PC-9 (cell line): ENCODE measurements at regions not wholly inside any gene's neighbourhood (a gene's known extent, or its start where the extent isn't known, plus 50 kb on each side); places are given as distances from the start of the nearest gene placed in this dataset.

Source experiments
- BruUV-seq: library from RNA; stranded (reverse); fragments of 400-500 nt; replicated peaks from 2 replicates; lab custom pipeline; 2021; lab: Mats Ljungman, UMichigan
- CTCF ChIA-PET: fragments of 300-600 bp; sonication (Branson Sonifier 250); formaldehyde crosslinking; loops from one replicate; lab custom pipeline; 2022; ENCODE audit warnings: antibody characterized with exemption; lab: Charles Lee
- POLR2A ChIA-PET: fragments of 300-600 bp; sonication (Branson Sonifier 250); formaldehyde crosslinking; loops from one replicate; lab custom pipeline; 2022; ENCODE audit warnings: antibody characterized with exemption; ENCODE audit not compliant: unreplicated experiment; lab: Charles Lee
- DNase-seq, 2 experiments: peaks; one replicate each; pipeline versions ENCODE4 v3.0.0 to v3.0.0-alpha.2; 2015 to 2022; ENCODE audit warnings: mixed read lengths in 1 of 2
- H2AFZ ChIP-seq: fragments of 200-600 bp; sonication (generic); 2 replicates; pipeline ENCODE4 v1.8.1; 2017; ENCODE audit warnings: antibody characterized with exemption
- H3F3A ChIP-seq: fragments of 200-600 bp; sonication (generic); 2 replicates; pipeline ENCODE4 v1.8.1; 2017; ENCODE audit warnings: antibody characterized with exemption, mild to moderate bottlenecking, low read depth; ENCODE audit not compliant: insufficient read depth
- H3K27ac ChIP-seq: fragments of 200-600 bp; sonication (generic); 2 replicates; pipeline ENCODE4 v1.6.1; 2016; ENCODE audit warnings: mixed run types
- H3K27me3 ChIP-seq: fragments of 200-600 bp; sonication (generic); 2 replicates; pipeline ENCODE4 v1.6.1; 2016; ENCODE audit warnings: low read depth, mixed run types; ENCODE audit not compliant: insufficient read depth
- H3K36me3 ChIP-seq: fragments of 200-600 bp; sonication (generic); 2 replicates; pipeline ENCODE4 v1.6.1; 2016; ENCODE audit warnings: low read depth, mixed run types
- H3K4me1 ChIP-seq: fragments of 200-600 bp; sonication (generic); replicated peaks from 2 replicates; pipeline ENCODE4 v1.6.1; 2016; ENCODE audit warnings: mixed run types; ENCODE audit not compliant: insufficient read depth
- H3K4me2 ChIP-seq: fragments of 200-600 bp; sonication (generic); 2 replicates; pipeline ENCODE4 v1.6.1; 2017; ENCODE audit warnings: mixed run types
- H3K4me3 ChIP-seq: fragments of 200-600 bp; sonication (generic); 2 replicates; pipeline ENCODE4 v1.6.1; 2016; ENCODE audit warnings: mixed run types
- H3K79me2 ChIP-seq: fragments of 200-600 bp; sonication (generic); 2 replicates; pipeline ENCODE4 v1.6.1; 2017; ENCODE audit warnings: low read depth, mixed run types
- H3K9me2 ChIP-seq: fragments of 200-600 bp; sonication (generic); 2 replicates; pipeline ENCODE4 v1.8.1; 2017; ENCODE audit warnings: mild to moderate bottlenecking; ENCODE audit not compliant: insufficient read depth
- H3K9me3 ChIP-seq: fragments of 200-600 bp; sonication (generic); 2 replicates; pipeline ENCODE4 v1.8.1; 2016; ENCODE audit warnings: low read depth; ENCODE audit not compliant: insufficient read depth
- H4K20me1 ChIP-seq: fragments of 200-600 bp; sonication (generic); 2 replicates; pipeline ENCODE4 v1.8.1; 2017; ENCODE audit not compliant: insufficient read depth
- CTCF ChIP-seq: fragments of 200-600 bp; sonication (generic); conservative IDR thresholded peaks from 2 replicates; pipeline ENCODE4 v1.6.1; 2017; ENCODE audit warnings: mixed run types, antibody characterized with exemption, mild to moderate bottlenecking, moderate library complexity
- EZH2 ChIP-seq: fragments of 200-600 bp; sonication (generic); IDR thresholded peaks from 2 replicates; pipeline ENCODE4 v1.8.0; 2017; ENCODE audit warnings: antibody characterized with exemption, low read depth
- intact Hi-C: fragments of 100-400 bp; cut with micrococcal nuclease; formaldehyde crosslinking; loops from one replicate; pipeline ENCODE4 v1.10.0; 2022; ENCODE audit not compliant: unreplicated experiment

- Histone ChIP-seq H3K9me2 (no peaks in the 10 kb centered on the region), H3K9me3 (no peaks in the 10 kb centered on the region), H4K20me1 (no peaks in the 10 kb centered on the region), H3F3A (no peaks in the 10 kb centered on the region), H3K27ac (no peak overlapping the region), H3K4me1 (no peaks in the 10 kb centered on the region), H3K36me3 (no peaks in the 10 kb centered on the region), H3K27me3 (no peaks in the 10 kb centered on the region), H3K4me3 (no peak overlapping the region), H3K79me2 (no peaks in the 10 kb centered on the region), H2AFZ (no peak overlapping the region), H3K4me2 (no peak overlapping the region)
- TF ChIP-seq CTCF (no peak), EZH2 (no peak)
- intact Hi-C loops: no loop called here
- CTCF ChIA-PET: no interaction called here
- POLR2A ChIA-PET: no interaction called here
- no TSS peak for BruUV-seq
- no peak for DNase-seq
These were observed 150.6 kb downstream of the CCDC59 start for GRCh38 chr12:82207556-82207955.

- H3K27ac ChIP-seq: no peak overlapping the region
- H2AFZ ChIP-seq: no peak overlapping the region
- CTCF ChIA-PET: no interaction called here
These were observed 155.1 kb downstream of the CCDC59 start for GRCh38 chr12:82203086-82203485.

GRCh38 chr12:82187595-82187994 is 170.6 kb downstream of the CCDC59 start:
- no peaks in the 10 kb centered on the region; the same call in 1 of the 2 replicates for H3K9me2 ChIP-seq
- H3K27me3 ChIP-seq: no peaks in the 10 kb centered on the region
- H3K27ac ChIP-seq: no peak overlapping the region
- no peaks in the 10 kb centered on the region for H3F3A ChIP-seq
- no peaks in the 10 kb centered on the region for H3K9me3 ChIP-seq
- H3K4me1 ChIP-seq: no peaks in the 10 kb centered on the region
- H3K79me2 ChIP-seq: no peaks in the 10 kb centered on the region
- intact Hi-C loops: no loop called here
- H4K20me1 ChIP-seq: no peaks in the 10 kb centered on the region
- DNase-seq: no peak
- TF ChIP-seq EZH2 (no peak), CTCF (no peak)
- ChIA-PET CTCF (no interaction called here), POLR2A (no interaction called here)
- H3K4me3 ChIP-seq: no peak overlapping the region
- no peak overlapping the region for H3K4me2 ChIP-seq
- no peak overlapping the region for H2AFZ ChIP-seq
- H3K36me3 ChIP-seq: no peaks in the 10 kb centered on the region
- BruUV-seq: no TSS peak

More at GRCh38 chr12:82203086-82203485, 155.1 kb downstream of the CCDC59 start:
- Histone ChIP-seq H3K9me2 (no peaks in the 10 kb centered on the region), H3K4me1 (no peaks in the 10 kb centered on the region), H3K4me3 (no peak overlapping the region), H3K4me2 (no peak overlapping the region), H3F3A (no peaks in the 10 kb centered on the region), H3K36me3 (no peaks in the 10 kb centered on the region), H3K9me3 (no peaks in the 10 kb centered on the region), H3K79me2 (no peaks in the 10 kb centered on the region), H3K27me3 (no peaks in the 10 kb centered on the region), H4K20me1 (no peaks in the 10 kb centered on the region)
- intact Hi-C loops: no loop called here
- POLR2A ChIA-PET: no interaction called here
- DNase-seq: no peak
- no peak for TF ChIP-seq CTCF
- no peak for TF ChIP-seq EZH2
- BruUV-seq: no TSS peak
